Fibroblast of mammary gland (primary cell): ENCODE measurements at regions not wholly inside any gene's neighbourhood (a gene's known extent, or its start where the extent isn't known, plus 50 kb on each side); places are given as distances from the start of the nearest gene placed in this dataset.
"Not testable (repeated sequence)": the region's sequence is repeated elsewhere in the genome, so short reads cannot be mapped to it uniquely, and the experiment has no call there.

Experiments
- DNase-seq: peaks from one replicate; pipeline ENCODE4 v3.0.0-alpha.2; 2010; ENCODE audit warnings: low read depth
- H3K4me3 ChIP-seq: 2 replicates; pipeline ENCODE4 v1.5.1; 2011; ENCODE audit warnings: low read depth, mild to moderate bottlenecking, low read length, moderate library complexity; ENCODE audit not compliant: control insufficient read depth

- not testable (repeated sequence) for DNase-seq, H3K4me3 ChIP-seq
These were observed 169.9 kb downstream of the SPDYE17 start for GRCh38 chr7:76862241-76862640.

- not testable (repeated sequence) for DNase-seq, H3K4me3 ChIP-seq
These were observed 172.2 kb downstream of the SPDYE17 start for GRCh38 chr7:76859933-76860332.

GRCh38 chr7:76854631-76855030 is 177.5 kb downstream of the SPDYE17 start:
- DNase-seq, H3K4me3 ChIP-seq: not testable (repeated sequence)

- not testable (repeated sequence) for H3K4me3 ChIP-seq, DNase-seq
These were observed 179.2 kb downstream of the SPDYE17 start for GRCh38 chr7:76852787-76853584.

GRCh38 chr7:76852362-76852761 is 179.8 kb downstream of the SPDYE17 start:
- not testable (repeated sequence) for H3K4me3 ChIP-seq, DNase-seq

GRCh38 chr7:76851617-76852016 is 180.5 kb downstream of the SPDYE17 start:
- peak; percentile 4 for DNase-seq
- not testable (repeated sequence) for H3K4me3 ChIP-seq

GRCh38 chr7:76849887-76850563 is 182.1 kb downstream of the SPDYE17 start:
- not testable (repeated sequence) for H3K4me3 ChIP-seq, DNase-seq

- not testable (repeated sequence) for DNase-seq, H3K4me3 ChIP-seq
These were observed 192.3 kb downstream of the SPDYE17 start for GRCh38 chr7:76839879-76840278.

GRCh38 chr7:76839214-76839613 is 192.9 kb downstream of the SPDYE17 start:
- not testable (repeated sequence) for DNase-seq, H3K4me3 ChIP-seq

- not testable (repeated sequence) for DNase-seq, H3K4me3 ChIP-seq
These were observed 193.8 kb downstream of the SPDYE17 start for GRCh38 chr7:76838357-76838756.

- not testable (repeated sequence) for DNase-seq, H3K4me3 ChIP-seq
These were observed 202.2 kb upstream of the POMZP3 start for GRCh38 chr7:76829233-76829632.

GRCh38 chr7:76826181-76826580 is 199.1 kb upstream of the POMZP3 start:
- not testable (repeated sequence) for DNase-seq, H3K4me3 ChIP-seq

GRCh38 chr7:76809856-76810255 is 182.8 kb upstream of the POMZP3 start:
- DNase-seq, H3K4me3 ChIP-seq: not testable (repeated sequence)

GRCh38 chr7:76807588-76808100 is 180.6 kb upstream of the POMZP3 start:
- not testable (repeated sequence) for H3K4me3 ChIP-seq
- peak; percentile 8 for DNase-seq

- not testable (repeated sequence) for DNase-seq, H3K4me3 ChIP-seq
These were observed 179.4 kb upstream of the POMZP3 start for GRCh38 chr7:76806460-76806859.

GRCh38 chr7:76806010-76806409 is 178.9 kb upstream of the POMZP3 start:
- DNase-seq = peak; percentile 0
- not testable (repeated sequence) for H3K4me3 ChIP-seq

GRCh38 chr7:76805262-76805661 is 178.2 kb upstream of the POMZP3 start:
- H3K4me3 ChIP-seq, DNase-seq: not testable (repeated sequence)

GRCh38 chr7:76797639-76798038 is 170.6 kb upstream of the POMZP3 start:
- H3K4me3 ChIP-seq = not testable (repeated sequence)
- DNase-seq = peak; percentile 27

- not testable (repeated sequence) for DNase-seq, H3K4me3 ChIP-seq
These were observed 153.6 kb upstream of the POMZP3 start for GRCh38 chr7:76780693-76781092.
